ENCODE measurements at regions not wholly inside any gene's neighbourhood (a gene's known extent, or its start where the extent isn't known, plus 50 kb on each side); places are given as distances from the start of the nearest gene placed in this dataset.

GRCh38 chr9:65410926-65411325 lies 125.9 kb upstream of the FOXD4L5 start:
- TF ChIP-seq CTCF (IDR thresholded peaks at IDR 0.05 in 4 of 5, conservative IDR thresholded peaks at IDR 0.05 in 1 of 5) (no peak), POLR2A (IDR thresholded peaks at IDR 0.05) (no peak)

Data from gastrocnemius medialis (tissue), 4 donors.